A673 (cell line): ENCODE measurements at regions not wholly inside any gene's neighbourhood (a gene's known extent, or its start where the extent isn't known, plus 50 kb on each side); places are given as distances from the start of the nearest gene placed in this dataset.

Experiments used
- BruUV-seq: library from RNA; stranded (reverse); fragments of 400-500 nt; replicated peaks from 2 replicates; lab custom pipeline; 2021; lab: Mats Ljungman, UMichigan
- CTCF ChIA-PET: fragments of 300-600 bp; sonication (Branson Sonifier 250); formaldehyde crosslinking; loops from one replicate; lab custom pipeline; 2022; ENCODE audit warnings: antibody characterized with exemption; lab: Charles Lee
- POLR2A ChIA-PET: fragments of 300-600 bp; sonication (Branson Sonifier 250); formaldehyde crosslinking; loops from one replicate; lab custom pipeline; 2022; ENCODE audit warnings: antibody characterized with exemption; ENCODE audit not compliant: low non-redundant PET; lab: Charles Lee
- DNase-seq: peaks from one replicate; pipeline ENCODE4 v3.0.0-alpha.2; 2015; ENCODE audit warnings: low spot score
- H3K27ac ChIP-seq: fragments of 200-600 bp; sonication (generic); 2 replicates; pipeline ENCODE4 v1.5.1; 2016; ENCODE audit warnings: mixed run types, low read depth, mild to moderate bottlenecking, mixed read lengths, antibody characterized with exemption, low read length; ENCODE audit not compliant: poor library complexity, severe bottlenecking
- H3K27me3 ChIP-seq: fragments of 200-600 bp; sonication (generic); replicated peaks from 2 replicates; pipeline ENCODE4 v1.6.1; 2017; ENCODE audit warnings: mixed run types, low read depth, mild to moderate bottlenecking, mixed read lengths, antibody characterized with exemption, low read length; ENCODE audit not compliant: insufficient read depth, poor library complexity
- H3K36me3 ChIP-seq: fragments of 200-600 bp; sonication (generic); 2 replicates; pipeline ENCODE4 v1.6.1; 2016; ENCODE audit warnings: mixed run types, mild to moderate bottlenecking, mixed read lengths, antibody characterized with exemption, low read length; ENCODE audit not compliant: insufficient read depth, poor library complexity, severe bottlenecking
- H3K4me1 ChIP-seq: fragments of 200-600 bp; sonication (generic); 2 replicates; pipeline ENCODE4 v1.6.1; 2017; ENCODE audit warnings: mixed run types, mild to moderate bottlenecking, mixed read lengths, antibody characterized with exemption, low read length; ENCODE audit not compliant: insufficient read depth, poor library complexity, severe bottlenecking
- H3K4me3 ChIP-seq: fragments of 200-600 bp; sonication (generic); 2 replicates; pipeline ENCODE4 v1.5.1; 2016; ENCODE audit warnings: low read depth, mixed run types, mild to moderate bottlenecking, mixed read lengths, low read length; ENCODE audit not compliant: poor library complexity, severe bottlenecking
- H3K9me3 ChIP-seq: fragments of 200-600 bp; sonication (generic); 2 replicates; pipeline ENCODE4 v1.6.1; 2016; ENCODE audit warnings: mixed run types, low read depth, mild to moderate bottlenecking, mixed read lengths, antibody characterized with exemption, low read length; ENCODE audit not compliant: poor library complexity, severe bottlenecking
- CTCF ChIP-seq: fragments of 300-800, 200-600 bp; sonication (generic); conservative IDR thresholded peaks from 2 replicates; pipeline ENCODE4 v1.5.1; 2017; ENCODE audit warnings: low read depth, mild to moderate bottlenecking, antibody characterized with exemption, low read length, moderate library complexity, mixed read lengths
- EZH2 ChIP-seq: fragments of 200-600 bp; sonication (generic); IDR thresholded peaks from 2 replicates; pipeline ENCODE4 v1.6.1; 2017; ENCODE audit warnings: borderline replicate concordance, low read depth, mild to moderate bottlenecking, mixed read lengths, antibody characterized with exemption, low read length; ENCODE audit not compliant: poor library complexity, severe bottlenecking
- intact Hi-C: fragments of 100-400 bp; cut with micrococcal nuclease; formaldehyde crosslinking; loops from one replicate; pipeline ENCODE4 v1.10.0; 2022; ENCODE audit not compliant: unreplicated experiment

GRCh38 chr15:97406841-97407240, 553.7 kb upstream of the ARRDC4 start:
- Histone ChIP-seq H3K36me3 (no peaks in the 10 kb centered on the region), H3K4me1 (no peaks in the 10 kb centered on the region), H3K4me3 (no peak overlapping the region), H3K27ac (no peak overlapping the region), H3K9me3 (no peaks in the 10 kb centered on the region), H3K27me3 (no peaks in the 10 kb centered on the region)
- no peak for TF ChIP-seq EZH2
- TF ChIP-seq CTCF, result no peak
- intact Hi-C loops, result no loop called here
- no TSS peak for BruUV-seq
- CTCF ChIA-PET, result no interaction called here
- peak; percentile 34 for DNase-seq
- POLR2A ChIA-PET, result interaction anchor here (0.5 kb wide), 1 partner anchor 26 kb away, joined by 4 read pairs; no protein-coding TSS in a partner anchor

- DNase-seq, result no peak
- Histone ChIP-seq H3K27ac (no peak overlapping the region), H3K27me3 (no peaks in the 10 kb centered on the region), H3K4me1 (no peaks in the 10 kb centered on the region), H3K36me3 (no peaks in the 10 kb centered on the region), H3K4me3 (no peak overlapping the region), H3K9me3 (no peaks in the 10 kb centered on the region)
- CTCF ChIA-PET, result no interaction called here
- POLR2A ChIA-PET, result no interaction called here
- intact Hi-C loops, result no loop called here
- no peak for TF ChIP-seq CTCF
- TF ChIP-seq EZH2, result no peak
- no TSS peak for BruUV-seq
These were observed 549.5 kb upstream of the ARRDC4 start for GRCh38 chr15:97410897-97411575.

GRCh38 chr15:97420130-97420529, 540.4 kb upstream of the ARRDC4 start:
- Histone ChIP-seq H3K4me1 (no peaks in the 10 kb centered on the region), H3K27me3 (no peaks in the 10 kb centered on the region), H3K4me3 (no peak overlapping the region), H3K9me3 (no peaks in the 10 kb centered on the region), H3K27ac (no peak overlapping the region), H3K36me3 (no peaks in the 10 kb centered on the region)
- POLR2A ChIA-PET, result no interaction called here
- CTCF ChIA-PET, result no interaction called here
- no TSS peak for BruUV-seq
- DNase-seq, result no peak
- TF ChIP-seq CTCF, result no peak
- TF ChIP-seq EZH2, result no peak
- intact Hi-C loops, result no loop called here
